ENCODE measurements at regions not wholly inside any gene's neighbourhood (a gene's known extent, or its start where the extent isn't known, plus 50 kb on each side); places are given as distances from the start of the nearest gene placed in this dataset.
A peak's percentile ranks its signal among the peaks of the same experiment; 100 is the strongest.

- H3K9me3 ChIP-seq (replicated peaks; ENCODE audit: control insufficient read depth, insufficient read depth, low read length): peaks cover 2% of the 10 kb centered on the region; the same call in 2 of the 3 replicates
- BruUV-seq (replicated peaks): no TSS peak
- no peak overlapping the region for H3K27ac ChIP-seq (ENCODE audit: control insufficient read depth, insufficient read depth)
- intact Hi-C loops (cut with micrococcal nuclease; ENCODE audit: unreplicated experiment): no loop called here
- no peak overlapping the region for H3K4me3 ChIP-seq
- H3K79me2 ChIP-seq (ENCODE audit: control insufficient read depth, insufficient read depth, low read length): no peaks in the 10 kb centered on the region
- in situ Hi-C loops (cut with MboI): no loop called here
- ChIA-PET POLR2A (interaction anchor here (0.7 kb wide), 1 partner anchor 128 kb away, joined by 4 read pairs; no protein-coding TSS in a partner anchor), CTCF (interaction anchor here (0.6 to 3.1 kb wide), 4 partner anchors 10 to 244 kb away, joined by 3 to 19 read pairs (median 4); no protein-coding TSS in a partner anchor), SMC1A (ENCODE audit: uncharacterized antibody, unreplicated experiment) (interaction anchor here (3.8 kb wide), 1 partner anchor 11 kb away, joined by 16 read pairs; no protein-coding TSS in a partner anchor), RAD21 (ENCODE audit: unreplicated experiment) (no interaction called here)
- no peaks in the 10 kb centered on the region for H3K27me3 ChIP-seq (replicated peaks in 1 of 2; ENCODE audit: control insufficient read depth in 2 of 2, insufficient read depth in 2 of 2, low read length in 1 of 2)
- WGBS (ENCODE audit: insufficient coverage, insufficient replicate concordance, low lambda C conversion rate, missing lambda C conversion rate): 20% methylated on average over 3 of the region's 3 CpGs
- peaks cover 7% of the 10 kb centered on the region for H3K4me1 ChIP-seq (ENCODE audit: control insufficient read depth, insufficient read depth, low read length)
- peak; percentile 54 for ATAC-seq
- peak; percentile 18 for FAIRE-seq
- no peak overlapping the region for H3K9ac ChIP-seq (ENCODE audit: control insufficient read depth, insufficient read depth, low read length)
- H4K20me1 ChIP-seq (ENCODE audit: control insufficient read depth, insufficient read depth): no peaks in the 10 kb centered on the region
- H3K36me3 ChIP-seq (ENCODE audit: control insufficient read depth in 2 of 2, insufficient read depth in 2 of 2, low read length in 1 of 2): no peaks in the 10 kb centered on the region
- no peak for DNase-seq (ENCODE audit: low read depth, low spot score)
- peak overlapping the region; percentile 12; the same call in 1 of the 2 replicates for H3K4me2 ChIP-seq (ENCODE audit: control insufficient read depth, insufficient read depth)
- no peak overlapping the region for H2AFZ ChIP-seq (ENCODE audit: control insufficient read depth, low read depth, low read length)
- TF ChIP-seq MTA2 (IDR thresholded peaks at IDR 0.05; ENCODE audit: low read depth) (no peak), ZNF24 (IDR thresholded peaks at IDR 0.05) (no peak), TCF7 (IDR thresholded peaks at IDR 0.05; ENCODE audit: borderline replicate concordance) (no peak), RAD51 (IDR thresholded peaks at IDR 0.05) (no peak), SRF (IDR thresholded peaks at IDR 0.05; ENCODE audit: low read depth in 2 of 2, low read length in 2 of 2) (no peak), PML (IDR thresholded peaks at IDR 0.05; ENCODE audit: low read length) (no peak), CHD2 (IDR thresholded peaks at IDR 0.05; ENCODE audit: borderline replicate concordance, low read depth, low read length) (no peak), CBX5 (IDR thresholded peaks at IDR 0.05; ENCODE audit: low read depth) (no peak), FOXM1 (IDR thresholded peaks at IDR 0.05; ENCODE audit: low read depth, low read length) (no peak), RUNX3 (IDR thresholded peaks at IDR 0.05; ENCODE audit: low read length) (peak; percentile 64), CEBPB (IDR thresholded peaks at IDR 0.05; ENCODE audit: borderline replicate concordance in 1 of 2, low read depth in 2 of 2, low read length in 2 of 2) (no peak), RFX5 (IDR thresholded peaks at IDR 0.05; ENCODE audit: low read depth, low read length) (no peak), SUZ12 (IDR thresholded peaks at IDR 0.05; ENCODE audit: unreplicated experiment) (no peak), IKZF2 (IDR thresholded peaks at IDR 0.05) (0 out of 4 replicates have a peak, but pooled peaks of 1 of the 2 experiments have one; percentile 11), GABPA (IDR thresholded peaks at IDR 0.05; ENCODE audit: low read depth) (no peak), ELK1 (IDR thresholded peaks at IDR 0.05; ENCODE audit: low read depth, low read length) (no peak), BCLAF1 (IDR thresholded peaks at IDR 0.05) (no peak), HCFC1 (IDR thresholded peaks at IDR 0.05; ENCODE audit: low read length) (no peak), SREBF1 (IDR thresholded peaks at IDR 0.05; ENCODE audit: low read length) (no peak), TARDBP (IDR thresholded peaks at IDR 0.05; ENCODE audit: borderline replicate concordance) (no peak), BCL3 (IDR thresholded peaks at IDR 0.05; ENCODE audit: borderline replicate concordance, insufficient read depth, low read depth, low read length, poor library complexity, severe bottlenecking) (no peak), EP300 (IDR thresholded peaks at IDR 0.05; ENCODE audit: borderline replicate concordance in 1 of 2, control insufficient read depth in 1 of 2, low read depth in 2 of 2, low read length in 2 of 2) (no peak)
Observed at GRCh38 chr2:38498045-38498481, 104.7 kb downstream of the HNRNPLL start.
